OCI-LY7 (cell line): ENCODE measurements at regions not wholly inside any gene's neighbourhood (a gene's known extent, or its start where the extent isn't known, plus 50 kb on each side); places are given as distances from the start of the nearest gene placed in this dataset.

Experiments
- BruUV-seq: library from RNA; stranded (reverse); fragments of 400-500 nt; replicated peaks from 2 replicates; lab custom pipeline; 2021; lab: Mats Ljungman, UMichigan
- CTCF ChIA-PET: fragments of 300-600 bp; sonication (Branson Sonifier 250); formaldehyde crosslinking; loops from one replicate; lab custom pipeline; 2022; ENCODE audit warnings: antibody characterized with exemption; ENCODE audit not compliant: unreplicated experiment; lab: Charles Lee
- POLR2A ChIA-PET: fragments of 300-600 bp; sonication (Branson Sonifier 250); formaldehyde crosslinking; loops from one replicate; lab custom pipeline; 2022; ENCODE audit warnings: antibody characterized with exemption; lab: Charles Lee
- DNase-seq: peaks from one replicate; pipeline ENCODE4 v3.0.0-alpha.2; 2015; ENCODE audit warnings: low spot score
- H2AFZ ChIP-seq: fragments of 200-600 bp; sonication (generic), shearing (Covaris generic); 2 replicates; pipeline ENCODE4 v1.6.1; 2014; ENCODE audit warnings: mild to moderate bottlenecking, antibody characterized with exemption, low read length, moderate library complexity
- H3K27ac ChIP-seq: fragments of 200-600 bp; sonication (generic); 2 replicates; pipeline ENCODE4 v1.5.1; 2014; ENCODE audit warnings: mixed run types, low read depth, mild to moderate bottlenecking, moderate library complexity, low read length, inconsistent platforms; ENCODE audit not compliant: poor library complexity, severe bottlenecking
- H3K36me3 ChIP-seq: fragments of 200-600 bp; sonication (generic); 2 replicates; pipeline ENCODE4 v1.6.1; 2014; ENCODE audit warnings: mild to moderate bottlenecking, antibody characterized with exemption, low read length, moderate library complexity, mixed read lengths; ENCODE audit not compliant: insufficient read depth
- H3K4me1 ChIP-seq: fragments of 200-600 bp; sonication (generic); 2 replicates; pipeline ENCODE4 v1.5.1; 2014; ENCODE audit warnings: mild to moderate bottlenecking, low read length; ENCODE audit not compliant: insufficient read depth, poor library complexity, severe bottlenecking
- H3K4me2 ChIP-seq: fragments of 200-600 bp; sonication (generic); 2 replicates; pipeline ENCODE4 v1.6.1; 2014; ENCODE audit warnings: mild to moderate bottlenecking, low read length
- H3K4me3 ChIP-seq: fragments of 200-600 bp; sonication (generic); 2 replicates; pipeline ENCODE4 v1.5.1; 2014; ENCODE audit warnings: mild to moderate bottlenecking, low read depth, low read length; ENCODE audit not compliant: poor library complexity, severe bottlenecking
- H3K79me2 ChIP-seq: fragments of 200-600 bp; sonication (generic); 2 replicates; pipeline ENCODE4 v1.6.1; 2016; ENCODE audit warnings: low read depth, mild to moderate bottlenecking, low read length, moderate library complexity, mixed read lengths; ENCODE audit not compliant: insufficient read depth
- H3K9me2 ChIP-seq: fragments of 200-600 bp; sonication (generic); 2 replicates; pipeline ENCODE4 v1.6.1; 2016; ENCODE audit warnings: mild to moderate bottlenecking, low read length, mixed read lengths; ENCODE audit not compliant: insufficient read depth
- H3K9me3 ChIP-seq: fragments of 200-600 bp; sonication (generic); 2 replicates; pipeline ENCODE4 v1.6.1; 2014; ENCODE audit warnings: mild to moderate bottlenecking, mixed run types, low read length, mixed read lengths
- H4K20me1 ChIP-seq: fragments of 200-600 bp; sonication (generic); 2 replicates; pipeline ENCODE4 v1.6.1; 2014; ENCODE audit warnings: mild to moderate bottlenecking, antibody characterized with exemption, low read length, moderate library complexity, mixed read lengths; ENCODE audit not compliant: insufficient read depth
- EZH2phosphoT487 ChIP-seq: fragments of 200-600 bp; sonication (generic); IDR thresholded peaks from 2 replicates; pipeline ENCODE4 v1.6.1; 2018; ENCODE audit warnings: low read depth, borderline replicate concordance, mild to moderate bottlenecking, mixed run types, antibody characterized with exemption, low read length, moderate library complexity, mixed read lengths
- intact Hi-C: fragments of 100-400 bp; cut with micrococcal nuclease; formaldehyde crosslinking; loops from one replicate; pipeline ENCODE4 v1.10.0; 2022; ENCODE audit not compliant: unreplicated experiment
- TF ChIP-seq, protein P1 (sequence below): fragments of 200-600 bp; sonication (generic); conservative IDR thresholded peaks from 2 replicates; pipeline ENCODE4 v1.5.1; 2014; ENCODE audit warnings: mild to moderate bottlenecking, antibody characterized with exemption, low read length, moderate library complexity, mixed read lengths

DNA sequence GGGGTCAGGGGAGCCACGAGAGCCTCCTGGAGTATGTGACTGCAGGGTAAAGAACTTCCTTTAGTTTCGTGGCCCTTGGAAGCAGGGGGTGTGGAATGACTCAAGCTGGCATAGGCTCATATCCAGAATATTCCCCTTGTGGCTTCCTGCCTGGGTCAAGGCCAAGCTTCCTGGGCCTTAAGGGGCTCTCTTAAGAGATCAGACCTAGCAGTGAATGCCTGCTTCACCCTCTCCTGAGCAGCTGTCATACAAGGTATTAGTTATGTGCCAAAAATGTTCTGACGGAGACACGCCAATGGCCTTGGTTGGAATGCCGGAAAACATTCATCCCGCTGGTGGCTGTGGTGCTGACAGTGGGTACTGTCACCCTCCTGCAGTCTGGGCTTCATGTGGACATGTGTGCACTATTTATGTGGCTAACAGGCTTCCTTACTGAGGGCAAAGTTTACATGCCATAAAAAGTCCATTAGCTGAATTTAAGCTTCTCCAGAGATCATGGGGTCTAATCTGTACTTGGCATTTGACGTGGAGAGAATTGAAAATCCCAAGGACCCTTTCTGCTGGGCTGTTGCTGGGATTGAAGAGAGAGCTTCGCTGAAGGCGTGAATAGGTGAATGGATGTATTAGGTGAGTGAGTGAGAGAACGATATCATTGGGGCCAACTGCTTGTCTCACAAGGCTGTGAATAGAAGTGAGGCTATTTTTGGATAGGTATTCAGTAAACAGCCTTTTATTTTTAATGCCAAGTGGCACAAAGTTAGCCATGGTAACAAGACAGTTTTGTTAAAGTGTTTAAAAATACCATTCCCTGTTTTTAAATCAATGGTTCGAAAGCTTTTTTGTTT is 156.8 kb downstream of the MACROH2A1 start:
- ChIA-PET CTCF (no interaction called here), POLR2A (interaction anchor here (0.6 kb wide), 1 partner anchor 534 kb away, joined by 3 read pairs; no protein-coding TSS in a partner anchor)
- Histone ChIP-seq H3K27ac (no peak overlapping the region), H3K4me1 (no peaks in the 10 kb centered on the region), H3K79me2 (no peaks in the 10 kb centered on the region), H4K20me1 (no peaks in the 10 kb centered on the region), H3K9me2 (no peaks in the 10 kb centered on the region), H2AFZ (no peak overlapping the region), H3K4me3 (no peak overlapping the region), H3K36me3 (no peaks in the 10 kb centered on the region), H3K4me2 (no peak overlapping the region), H3K9me3 (no peaks in the 10 kb centered on the region)
- TF ChIP-seq, protein P1, sequence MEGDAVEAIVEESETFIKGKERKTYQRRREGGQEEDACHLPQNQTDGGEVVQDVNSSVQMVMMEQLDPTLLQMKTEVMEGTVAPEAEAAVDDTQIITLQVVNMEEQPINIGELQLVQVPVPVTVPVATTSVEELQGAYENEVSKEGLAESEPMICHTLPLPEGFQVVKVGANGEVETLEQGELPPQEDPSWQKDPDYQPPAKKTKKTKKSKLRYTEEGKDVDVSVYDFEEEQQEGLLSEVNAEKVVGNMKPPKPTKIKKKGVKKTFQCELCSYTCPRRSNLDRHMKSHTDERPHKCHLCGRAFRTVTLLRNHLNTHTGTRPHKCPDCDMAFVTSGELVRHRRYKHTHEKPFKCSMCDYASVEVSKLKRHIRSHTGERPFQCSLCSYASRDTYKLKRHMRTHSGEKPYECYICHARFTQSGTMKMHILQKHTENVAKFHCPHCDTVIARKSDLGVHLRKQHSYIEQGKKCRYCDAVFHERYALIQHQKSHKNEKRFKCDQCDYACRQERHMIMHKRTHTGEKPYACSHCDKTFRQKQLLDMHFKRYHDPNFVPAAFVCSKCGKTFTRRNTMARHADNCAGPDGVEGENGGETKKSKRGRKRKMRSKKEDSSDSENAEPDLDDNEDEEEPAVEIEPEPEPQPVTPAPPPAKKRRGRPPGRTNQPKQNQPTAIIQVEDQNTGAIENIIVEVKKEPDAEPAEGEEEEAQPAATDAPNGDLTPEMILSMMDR: no peak
- TF ChIP-seq EZH2phosphoT487: no peak
- no peak for DNase-seq
- intact Hi-C loops: no loop called here
- BruUV-seq: no TSS peak

DNA sequence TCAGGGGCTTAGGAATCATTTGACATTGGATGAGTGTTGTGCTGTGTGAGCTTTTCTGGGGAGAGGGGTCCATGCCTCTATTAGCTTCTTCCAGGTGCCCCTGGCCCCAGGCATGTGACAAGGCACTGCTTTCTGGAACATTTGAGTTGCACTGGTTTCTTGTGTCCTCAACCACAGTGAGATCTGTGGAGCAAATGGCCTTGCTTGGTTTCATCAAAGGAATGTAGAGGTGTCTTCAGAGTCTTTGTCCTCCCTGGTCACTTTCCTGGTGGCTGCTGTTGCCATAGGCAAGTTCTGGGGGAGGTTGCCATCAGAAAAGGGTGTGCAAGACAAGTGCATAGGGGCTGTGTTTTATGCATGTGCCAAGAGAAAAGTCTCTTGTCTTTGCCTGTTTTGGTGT is 157.5 kb downstream of the MACROH2A1 start:
- intact Hi-C loops: no loop called here
- Histone ChIP-seq H3K4me2 (no peak overlapping the region), H3K9me2 (no peaks in the 10 kb centered on the region), H3K36me3 (no peaks in the 10 kb centered on the region), H3K4me1 (no peaks in the 10 kb centered on the region), H3K27ac (no peak overlapping the region), H2AFZ (no peak overlapping the region), H3K79me2 (no peaks in the 10 kb centered on the region), H3K9me3 (no peaks in the 10 kb centered on the region), H4K20me1 (no peaks in the 10 kb centered on the region), H3K4me3 (no peak overlapping the region)
- ChIA-PET CTCF (no interaction called here), POLR2A (interaction anchor here (0.6 to 1.1 kb wide), 2 partner anchors 13 to 533 kb away, joined by 3 read pairs; no protein-coding TSS in a partner anchor)
- no TSS peak for BruUV-seq
- no peak for TF ChIP-seq EZH2phosphoT487
- TF ChIP-seq, protein P1: no peak
- no peak for DNase-seq

DNA sequence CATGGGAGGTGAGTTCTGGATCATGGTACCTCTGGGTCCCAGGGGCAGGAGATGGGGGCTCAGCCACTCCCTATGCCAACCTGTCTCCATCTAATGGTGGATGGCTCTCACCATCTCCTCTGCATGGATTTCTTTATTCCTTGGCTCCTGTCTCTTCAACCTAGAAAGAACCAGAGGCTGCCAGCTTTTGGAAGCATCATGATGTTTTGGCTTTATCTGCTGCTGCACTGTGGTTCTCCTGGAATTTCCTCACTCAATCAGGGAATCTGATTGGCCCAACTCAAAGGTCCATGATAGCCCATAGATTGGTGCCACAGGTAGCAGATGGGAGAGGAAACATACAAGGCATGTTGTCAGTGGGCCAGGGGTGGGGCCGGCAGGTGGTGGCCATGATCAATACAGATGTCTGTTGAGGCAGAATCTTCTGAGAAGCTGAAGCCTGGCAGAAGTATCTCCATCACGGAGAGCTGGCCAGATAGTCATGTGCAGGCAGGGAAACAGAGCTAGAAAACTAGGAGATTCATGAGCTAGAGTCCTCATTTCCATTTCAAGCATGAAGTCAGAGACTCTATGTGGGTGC is 158.2 kb downstream of the MACROH2A1 start:
- Histone ChIP-seq H4K20me1 (no peaks in the 10 kb centered on the region), H3K9me3 (no peaks in the 10 kb centered on the region), H3K4me2 (no peak overlapping the region), H3K9me2 (no peaks in the 10 kb centered on the region), H3K36me3 (no peaks in the 10 kb centered on the region), H2AFZ (no peak overlapping the region), H3K4me3 (no peak overlapping the region), H3K4me1 (no peaks in the 10 kb centered on the region), H3K79me2 (no peaks in the 10 kb centered on the region), H3K27ac (no peak overlapping the region)
- DNase-seq: no peak
- no TSS peak for BruUV-seq
- no peak for TF ChIP-seq EZH2phosphoT487
- TF ChIP-seq, protein P1: no peak
- ChIA-PET POLR2A (interaction anchor here (1.1 kb wide), 1 partner anchor 13 kb away, joined by 3 read pairs; no protein-coding TSS in a partner anchor), CTCF (no interaction called here)
- intact Hi-C loops: no loop called here
